ENCODE measurements at regions not wholly inside any gene's neighbourhood (a gene's known extent, or its start where the extent isn't known, plus 50 kb on each side); places are given as distances from the start of the nearest gene placed in this dataset.

DNA sequence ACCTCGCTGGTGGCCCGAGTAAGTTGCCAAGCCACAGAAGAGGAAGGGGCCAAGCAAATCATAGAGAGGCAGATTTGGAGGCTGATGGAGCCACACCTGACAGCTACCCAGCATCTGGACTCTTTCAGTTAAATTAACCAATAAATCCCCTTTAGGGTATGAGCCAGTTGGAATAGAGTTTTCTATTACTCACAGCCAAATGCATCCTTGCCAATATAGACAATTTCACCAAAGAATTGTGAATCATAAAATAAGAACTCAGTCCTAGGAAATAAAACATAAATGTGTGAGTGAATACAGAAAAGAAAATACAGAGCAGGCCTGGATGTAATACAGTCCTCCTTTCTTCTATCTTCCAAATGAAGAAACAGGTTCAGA, 161.6 kb upstream of the ANKRD28 start:
- TF ChIP-seq, protein P1, sequence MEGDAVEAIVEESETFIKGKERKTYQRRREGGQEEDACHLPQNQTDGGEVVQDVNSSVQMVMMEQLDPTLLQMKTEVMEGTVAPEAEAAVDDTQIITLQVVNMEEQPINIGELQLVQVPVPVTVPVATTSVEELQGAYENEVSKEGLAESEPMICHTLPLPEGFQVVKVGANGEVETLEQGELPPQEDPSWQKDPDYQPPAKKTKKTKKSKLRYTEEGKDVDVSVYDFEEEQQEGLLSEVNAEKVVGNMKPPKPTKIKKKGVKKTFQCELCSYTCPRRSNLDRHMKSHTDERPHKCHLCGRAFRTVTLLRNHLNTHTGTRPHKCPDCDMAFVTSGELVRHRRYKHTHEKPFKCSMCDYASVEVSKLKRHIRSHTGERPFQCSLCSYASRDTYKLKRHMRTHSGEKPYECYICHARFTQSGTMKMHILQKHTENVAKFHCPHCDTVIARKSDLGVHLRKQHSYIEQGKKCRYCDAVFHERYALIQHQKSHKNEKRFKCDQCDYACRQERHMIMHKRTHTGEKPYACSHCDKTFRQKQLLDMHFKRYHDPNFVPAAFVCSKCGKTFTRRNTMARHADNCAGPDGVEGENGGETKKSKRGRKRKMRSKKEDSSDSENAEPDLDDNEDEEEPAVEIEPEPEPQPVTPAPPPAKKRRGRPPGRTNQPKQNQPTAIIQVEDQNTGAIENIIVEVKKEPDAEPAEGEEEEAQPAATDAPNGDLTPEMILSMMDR (IDR thresholded peaks at IDR 0.05), result no peak
- no peak for TF ChIP-seq ZFX (IDR thresholded peaks at IDR 0.05; ENCODE audit: borderline replicate concordance)

Data from 22Rv1 (cell line).